HEK293 (cell line): ENCODE measurements at regions not wholly inside any gene's neighbourhood (a gene's known extent, or its start where the extent isn't known, plus 50 kb on each side); places are given as distances from the start of the nearest gene placed in this dataset.
"Not testable (repeated sequence)": the region's sequence is repeated elsewhere in the genome, so short reads cannot be mapped to it uniquely, and the experiment has no call there.

ENCODE experiments used
- CTCF ChIA-PET: fragments of 350-600 bp; formaldehyde crosslinking; extraction: SDS; loops from one replicate; lab custom pipeline; 2021; ENCODE audit warnings: antibody characterized with exemption; lab: Yijun Ruan, JAX
- POLR2A ChIA-PET: fragments of 300-600 bp; formaldehyde crosslinking; extraction: SDS; loops from one replicate; lab custom pipeline; 2020; ENCODE audit warnings: antibody characterized with exemption, inconsistent platforms; lab: Yijun Ruan, JAX
- H3K27ac ChIP-seq: fragments of 200-500 bp; sonication (Bioruptor generic); 2 replicates; pipeline ENCODE4 v1.5.1; 2014; ENCODE audit warnings: low read depth, low read length, control low read depth, inconsistent platforms; ENCODE audit errors: extremely low read depth
- H3K36me3 ChIP-seq, 2 experiments: fragments of 200-500 bp in 1 of 2; sonication (Bioruptor generic) in 1 of 2; 1 replicate in 1 of 2; 2 replicates in 1 of 2; pipeline ENCODE4 v1.5.1; 2014 to 2017; ENCODE audit warnings: inconsistent platforms in 2 of 2, low read length in 2 of 2; ENCODE audit not compliant: control insufficient read depth in 2 of 2, insufficient read depth in 1 of 2
- H3K4me1 ChIP-seq: fragments of 200-500 bp; sonication (Bioruptor generic); 2 replicates; pipeline ENCODE4 v1.5.1; 2014; ENCODE audit warnings: mild to moderate bottlenecking, low read length, inconsistent platforms; ENCODE audit not compliant: control insufficient read depth, insufficient read depth
- H3K4me3 ChIP-seq: 2 replicates; pipeline ENCODE4 v1.5.1; 2011; ENCODE audit warnings: low read depth, mild to moderate bottlenecking, control low read depth, low read length, moderate library complexity
- H3K9me3 ChIP-seq: fragments of 200-500 bp; sonication (Bioruptor generic); 2 replicates; pipeline ENCODE4 v1.5.1; 2014; ENCODE audit warnings: low read depth, low read length, inconsistent platforms; ENCODE audit not compliant: control insufficient read depth, insufficient read depth
- BCL11A ChIP-seq: fragments of 450-650 bp; formaldehyde crosslinking; IDR thresholded peaks from 2 replicates; pipeline ENCODE4 v1.5.1; 2016; ENCODE audit warnings: low read depth, missing biosample characterization, missing genetic modification characterization
- HOXC10 ChIP-seq: sonication (generic); formaldehyde crosslinking; IDR thresholded peaks from 2 replicates; pipeline ENCODE4 v1.8.1; 2023; ENCODE audit warnings: mild to moderate bottlenecking, missing genetic modification reagents
- INSM2 ChIP-seq: fragments of 450-650 bp; formaldehyde crosslinking; IDR thresholded peaks from 2 replicates; pipeline ENCODE4 v1.5.1; 2016; ENCODE audit warnings: missing biosample characterization, missing genetic modification characterization
- SCRT1 ChIP-seq: fragments of 450-650 bp; formaldehyde crosslinking; IDR thresholded peaks from 2 replicates; pipeline ENCODE4 v1.5.1; 2016; ENCODE audit warnings: missing biosample characterization, missing genetic modification characterization, borderline replicate concordance
- SP2 ChIP-seq: fragments of 450-650 bp; formaldehyde crosslinking; IDR thresholded peaks from 2 replicates; pipeline ENCODE4 v1.5.1; 2016; ENCODE audit warnings: missing biosample characterization, missing genetic modification characterization
- SP3 ChIP-seq: fragments of 450-650 bp; formaldehyde crosslinking; IDR thresholded peaks from 2 replicates; pipeline ENCODE4 v1.5.1; 2016; ENCODE audit warnings: missing biosample characterization, missing genetic modification characterization
- YY2 ChIP-seq: fragments of 450-650 bp; formaldehyde crosslinking; IDR thresholded peaks from 2 replicates; pipeline ENCODE4 v1.5.1; 2016; ENCODE audit warnings: missing biosample characterization, missing genetic modification characterization
- ZBTB1 ChIP-seq: fragments of 450-650 bp; formaldehyde crosslinking; IDR thresholded peaks from 2 replicates; pipeline ENCODE4 v1.5.1; 2016; ENCODE audit warnings: missing biosample characterization, missing genetic modification characterization
- ZBTB44 ChIP-seq: fragments of 450-650 bp; IDR thresholded peaks from 2 replicates; pipeline ENCODE4 v1.5.1; 2018; ENCODE audit warnings: missing biosample characterization, mild to moderate bottlenecking, missing genetic modification characterization
- ZBTB8A ChIP-seq: fragments of 450-650 bp; formaldehyde crosslinking; IDR thresholded peaks from 2 replicates; pipeline ENCODE4 v1.5.1; 2016; ENCODE audit warnings: missing biosample characterization, missing genetic modification characterization
- ZFP37 ChIP-seq: fragments of 450-650 bp; formaldehyde crosslinking; IDR thresholded peaks from 2 replicates; pipeline ENCODE4 v1.5.1; 2016; ENCODE audit warnings: missing biosample characterization, missing genetic modification characterization
- ZFP69B ChIP-seq: fragments of 450-650 bp; formaldehyde crosslinking; IDR thresholded peaks from 2 replicates; pipeline ENCODE4 v1.5.1; 2016; ENCODE audit warnings: missing biosample characterization, missing genetic modification characterization
- ZIC2 ChIP-seq: fragments of 450-650 bp; formaldehyde crosslinking; IDR thresholded peaks from 2 replicates; pipeline ENCODE4 v1.5.1; 2016; ENCODE audit warnings: missing biosample characterization, missing genetic modification characterization
- ZNF202 ChIP-seq: fragments of 450-650 bp; formaldehyde crosslinking; IDR thresholded peaks from 2 replicates; pipeline ENCODE4 v1.5.1; 2016; ENCODE audit warnings: missing biosample characterization, missing genetic modification characterization, borderline replicate concordance
- ZNF292 ChIP-seq: fragments of 450-650 bp; formaldehyde crosslinking; IDR thresholded peaks from 2 replicates; pipeline ENCODE4 v1.5.1; 2016; ENCODE audit warnings: low read depth, missing biosample characterization, missing genetic modification characterization, borderline replicate concordance
- ZNF350 ChIP-seq: fragments of 450-650 bp; formaldehyde crosslinking; IDR thresholded peaks from 2 replicates; pipeline ENCODE4 v1.5.0; 2017; ENCODE audit warnings: missing biosample characterization, mild to moderate bottlenecking, missing genetic modification characterization
- ZNF433 ChIP-seq: fragments of 450-650 bp; formaldehyde crosslinking; IDR thresholded peaks from 2 replicates; pipeline ENCODE4 v1.5.1; 2016; ENCODE audit warnings: missing biosample characterization, missing genetic modification characterization, low read depth
- ZNF561 ChIP-seq: fragments of 450-650 bp; IDR thresholded peaks from 2 replicates; pipeline ENCODE4 v1.5.1; 2018; ENCODE audit warnings: missing biosample characterization, missing genetic modification characterization, borderline replicate concordance
- ZNF600 ChIP-seq: fragments of 450-650 bp; formaldehyde crosslinking; IDR thresholded peaks from 2 replicates; pipeline ENCODE4 v1.5.1; 2016; ENCODE audit warnings: missing biosample characterization, missing genetic modification characterization
- ZNF610 ChIP-seq: fragments of 450-650 bp; formaldehyde crosslinking; IDR thresholded peaks from 2 replicates; pipeline ENCODE4 v1.5.1; 2016; ENCODE audit warnings: missing biosample characterization, missing genetic modification characterization, borderline replicate concordance
- ZNF785 ChIP-seq: fragments of 450-650 bp; formaldehyde crosslinking; IDR thresholded peaks from 2 replicates; pipeline ENCODE4 v1.5.1; 2016; ENCODE audit warnings: missing biosample characterization, missing genetic modification characterization
- ZSCAN23 ChIP-seq: fragments of 450-650 bp; formaldehyde crosslinking; IDR thresholded peaks from 2 replicates; pipeline ENCODE4 v1.5.1; 2016; ENCODE audit warnings: missing biosample characterization, missing genetic modification characterization
- TF ChIP-seq, protein P1 (sequence below): fragments of 450-650 bp; formaldehyde crosslinking; IDR thresholded peaks from 2 replicates; pipeline ENCODE4 v1.5.1; 2016; ENCODE audit warnings: missing biosample characterization, missing genetic modification characterization
- TF ChIP-seq, protein P2 (sequence below): fragments of 450-650 bp; formaldehyde crosslinking; IDR thresholded peaks from 2 replicates; pipeline ENCODE4 v1.5.1; 2016; ENCODE audit warnings: missing biosample characterization, missing genetic modification characterization
- TF ChIP-seq, protein P3 (sequence below): fragments of 450-650 bp; formaldehyde crosslinking; IDR thresholded peaks from 2 replicates; pipeline ENCODE4 v1.5.1; 2016; ENCODE audit warnings: missing biosample characterization, missing genetic modification characterization

DNA sequence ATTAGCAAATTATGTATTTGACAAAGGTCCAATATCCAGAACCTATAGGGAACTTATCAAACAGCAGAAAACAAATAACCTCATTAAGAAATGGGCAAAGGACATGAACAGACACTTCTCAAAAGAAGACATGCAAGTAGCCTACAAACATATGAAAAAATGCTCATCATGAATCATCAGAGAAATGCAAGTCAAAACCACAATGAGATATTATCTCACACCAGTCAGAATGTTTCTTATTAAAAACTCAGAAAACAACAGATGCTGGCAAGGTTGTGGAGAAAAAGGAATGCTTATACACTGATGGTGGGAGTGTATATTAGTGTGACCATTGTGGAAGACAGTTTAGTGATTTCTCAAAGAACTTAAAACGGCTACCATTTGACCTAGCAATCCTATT is 116.1 kb upstream of the CRBN start:
- Histone ChIP-seq H3K36me3 (no peaks in the 10 kb centered on the region), H3K4me3 (no peak overlapping the region), H3K27ac (no peak overlapping the region), H3K9me3 (no peaks in the 10 kb centered on the region), H3K4me1 (no peaks in the 10 kb centered on the region)
- no peak for TF ChIP-seq ZNF785
- TF ChIP-seq SCRT1 (tag by site-specific recombination): no peak
- no peak for TF ChIP-seq ZFP37 (tag by site-specific recombination)
- TF ChIP-seq ZNF350 (tag by site-specific recombination): no peak
- no peak for TF ChIP-seq ZBTB1
- no peak for TF ChIP-seq HOXC10 (CRISPR knock-in tag)
- no peak for TF ChIP-seq ZFP69B (tag by site-specific recombination)
- TF ChIP-seq, protein P1, sequence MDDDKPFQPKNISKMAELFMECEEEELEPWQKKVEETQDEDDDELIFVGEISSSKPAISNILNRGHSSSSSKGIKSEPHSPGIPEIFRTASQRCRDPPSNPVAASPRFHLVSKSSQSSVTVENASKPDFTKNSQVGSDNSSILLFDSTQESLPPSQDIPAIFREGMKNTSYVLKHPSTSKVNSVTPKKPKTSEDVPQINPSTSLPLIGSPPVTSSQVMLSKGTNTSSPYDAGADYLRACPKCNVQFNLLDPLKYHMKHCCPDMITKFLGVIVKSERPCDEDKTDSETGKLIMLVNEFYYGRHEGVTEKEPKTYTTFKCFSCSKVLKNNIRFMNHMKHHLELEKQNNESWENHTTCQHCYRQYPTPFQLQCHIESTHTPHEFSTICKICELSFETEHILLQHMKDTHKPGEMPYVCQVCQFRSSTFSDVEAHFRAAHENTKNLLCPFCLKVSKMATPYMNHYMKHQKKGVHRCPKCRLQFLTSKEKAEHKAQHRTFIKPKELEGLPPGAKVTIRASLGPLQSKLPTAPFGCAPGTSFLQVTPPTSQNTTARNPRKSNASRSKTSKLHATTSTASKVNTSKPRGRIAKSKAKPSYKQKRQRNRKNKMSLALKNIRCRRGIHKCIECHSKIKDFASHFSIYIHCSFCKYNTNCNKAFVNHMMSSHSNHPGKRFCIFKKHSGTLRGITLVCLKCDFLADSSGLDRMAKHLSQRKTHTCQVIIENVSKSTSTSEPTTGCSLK (tag by site-specific recombination): no peak
- TF ChIP-seq ZBTB44 (tag by site-specific recombination): no peak
- TF ChIP-seq ZSCAN23 (tag by site-specific recombination): no peak
- no peak for TF ChIP-seq ZIC2
- no peak for TF ChIP-seq SP2 (tag by site-specific recombination)
- TF ChIP-seq, protein P2, sequence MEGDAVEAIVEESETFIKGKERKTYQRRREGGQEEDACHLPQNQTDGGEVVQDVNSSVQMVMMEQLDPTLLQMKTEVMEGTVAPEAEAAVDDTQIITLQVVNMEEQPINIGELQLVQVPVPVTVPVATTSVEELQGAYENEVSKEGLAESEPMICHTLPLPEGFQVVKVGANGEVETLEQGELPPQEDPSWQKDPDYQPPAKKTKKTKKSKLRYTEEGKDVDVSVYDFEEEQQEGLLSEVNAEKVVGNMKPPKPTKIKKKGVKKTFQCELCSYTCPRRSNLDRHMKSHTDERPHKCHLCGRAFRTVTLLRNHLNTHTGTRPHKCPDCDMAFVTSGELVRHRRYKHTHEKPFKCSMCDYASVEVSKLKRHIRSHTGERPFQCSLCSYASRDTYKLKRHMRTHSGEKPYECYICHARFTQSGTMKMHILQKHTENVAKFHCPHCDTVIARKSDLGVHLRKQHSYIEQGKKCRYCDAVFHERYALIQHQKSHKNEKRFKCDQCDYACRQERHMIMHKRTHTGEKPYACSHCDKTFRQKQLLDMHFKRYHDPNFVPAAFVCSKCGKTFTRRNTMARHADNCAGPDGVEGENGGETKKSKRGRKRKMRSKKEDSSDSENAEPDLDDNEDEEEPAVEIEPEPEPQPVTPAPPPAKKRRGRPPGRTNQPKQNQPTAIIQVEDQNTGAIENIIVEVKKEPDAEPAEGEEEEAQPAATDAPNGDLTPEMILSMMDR: no peak
- no peak for TF ChIP-seq ZNF610
- ChIA-PET POLR2A (no interaction called here), CTCF (interaction anchor here (0.6 kb wide), 1 partner anchor 145 kb away, joined by 3 read pairs; no protein-coding TSS in a partner anchor)

GRCh38 chr3:3291756-3292283 is 112.3 kb upstream of the CRBN start:
- H3K4me3 ChIP-seq, H3K36me3 ChIP-seq, H3K4me1 ChIP-seq, H3K27ac ChIP-seq, H3K9me3 ChIP-seq, POLR2A ChIA-PET: not testable (repeated sequence)
- CTCF ChIA-PET: interaction anchor here (0.8 kb wide), 1 partner anchor 10 kb away, joined by 3 read pairs; no protein-coding TSS in a partner anchor

DNA sequence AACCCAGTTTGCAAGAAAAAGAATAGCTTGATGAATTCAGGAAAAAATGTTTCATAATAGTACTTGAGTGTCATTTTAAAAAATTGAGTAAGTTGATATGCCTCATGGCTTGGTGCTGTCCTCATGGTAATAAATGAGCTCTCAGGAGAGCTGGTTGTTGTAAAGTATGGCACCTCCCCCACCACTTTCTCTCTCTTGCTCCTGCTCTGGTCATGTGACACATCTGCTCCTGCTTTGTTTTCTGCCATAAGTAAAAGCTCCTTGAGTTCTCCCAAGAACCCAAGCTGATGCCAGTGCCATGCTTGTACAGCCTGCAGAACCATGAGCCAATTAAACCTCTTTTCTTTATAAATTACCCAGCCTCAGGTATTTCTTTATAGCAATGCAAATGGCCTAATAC is 108.8 kb upstream of the CRBN start:
- H3K4me3 ChIP-seq: no peak overlapping the region
- no peaks in the 10 kb centered on the region for H3K4me1 ChIP-seq
- H3K27ac ChIP-seq: no peak overlapping the region
- no peaks in the 10 kb centered on the region for H3K9me3 ChIP-seq
- POLR2A ChIA-PET: no interaction called here
- CTCF ChIA-PET: no interaction called here
- no peaks in the 10 kb centered on the region for H3K36me3 ChIP-seq
- TF ChIP-seq INSM2: no peak
- TF ChIP-seq, protein P3, sequence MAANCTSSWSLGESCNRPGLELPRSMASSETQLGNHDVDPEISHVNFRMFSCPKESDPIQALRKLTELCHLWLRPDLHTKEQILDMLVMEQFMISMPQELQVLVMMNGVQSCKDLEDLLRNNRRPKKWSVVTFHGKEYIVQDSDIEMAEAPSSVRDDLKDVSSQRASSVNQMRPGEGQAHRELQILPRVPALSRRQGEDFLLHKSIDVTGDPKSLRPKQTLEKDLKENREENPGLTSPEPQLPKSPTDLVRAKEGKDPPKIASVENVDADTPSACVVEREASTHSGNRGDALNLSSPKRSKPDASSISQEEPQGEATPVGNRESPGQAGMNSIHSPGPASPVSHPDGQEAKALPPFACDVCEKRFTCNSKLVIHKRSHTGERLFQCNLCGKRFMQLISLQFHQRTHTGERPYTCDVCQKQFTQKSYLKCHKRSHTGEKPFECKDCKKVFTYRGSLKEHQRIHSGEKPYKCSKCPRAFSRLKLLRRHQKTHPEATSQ (tag by site-specific recombination): no peak
- no peak for TF ChIP-seq ZFP37 (tag by site-specific recombination)
- no peak for TF ChIP-seq ZNF600 (tag by site-specific recombination)
- TF ChIP-seq HOXC10 (CRISPR knock-in tag): no peak
- TF ChIP-seq ZNF202 (tag by site-specific recombination): no peak
- TF ChIP-seq SP3 (tag by site-specific recombination): no peak
- TF ChIP-seq ZNF292 (tag by site-specific recombination): no peak
- no peak for TF ChIP-seq YY2 (tag by site-specific recombination)
- TF ChIP-seq ZBTB8A: no peak
- no peak for TF ChIP-seq ZNF561 (tag by site-specific recombination)
- TF ChIP-seq ZNF433: no peak
- no peak for TF ChIP-seq BCL11A (tag by site-specific recombination)
